ENCODE measurements at regions not wholly inside any gene's neighbourhood (a gene's known extent, or its start where the extent isn't known, plus 50 kb on each side); places are given as distances from the start of the nearest gene placed in this dataset.

GRCh38 chr2:22697054-22697788 lies 687.8 kb upstream of the KLHL29 start:
- no peak for DNase-seq

GRCh38 chr2:22701561-22702160 lies 683.3 kb upstream of the KLHL29 start:
- no peak for DNase-seq

GRCh38 chr2:22703286-22703920 lies 681.6 kb upstream of the KLHL29 start:
- no peak for DNase-seq

GRCh38 chr2:22719396-22719795 lies 665.6 kb upstream of the KLHL29 start:
- DNase-seq, result no peak

- DNase-seq, result no peak
These were observed 655.5 kb upstream of the KLHL29 start for GRCh38 chr2:22729466-22729865.

- DNase-seq, result no peak
These were observed 650.5 kb upstream of the KLHL29 start for GRCh38 chr2:22734373-22735045.

- no peak for DNase-seq
These were observed 647.8 kb upstream of the KLHL29 start for GRCh38 chr2:22737144-22737543.

- DNase-seq, result no peak
These were observed 643.8 kb upstream of the KLHL29 start for GRCh38 chr2:22741216-22741615.

GRCh38 chr2:22748909-22749308 lies 636.1 kb upstream of the KLHL29 start:
- no peak for DNase-seq

- DNase-seq, result no peak
These were observed 631.5 kb upstream of the KLHL29 start for GRCh38 chr2:22753476-22753875.

- DNase-seq, result no peak
These were observed 628.5 kb upstream of the KLHL29 start for GRCh38 chr2:22756276-22757043.

- no peak for DNase-seq
These were observed 615.5 kb upstream of the KLHL29 start for GRCh38 chr2:22769497-22769896.

GRCh38 chr2:22784566-22784965 lies 600.4 kb upstream of the KLHL29 start:
- DNase-seq, result no peak

GRCh38 chr2:22786817-22787216 lies 598.2 kb upstream of the KLHL29 start:
- no peak for DNase-seq

GRCh38 chr2:22787745-22788144 lies 597.2 kb upstream of the KLHL29 start:
- DNase-seq, result no peak

- DNase-seq, result no peak
These were observed 596.1 kb upstream of the KLHL29 start for GRCh38 chr2:22788749-22789327.

GRCh38 chr2:22795287-22795866 lies 589.6 kb upstream of the KLHL29 start:
- DNase-seq, result no peak

GRCh38 chr2:22798386-22798785 lies 586.6 kb upstream of the KLHL29 start:
- no peak for DNase-seq

- no peak for DNase-seq
These were observed 584.6 kb upstream of the KLHL29 start for GRCh38 chr2:22800412-22800811.

- DNase-seq, result no peak
These were observed 583.9 kb upstream of the KLHL29 start for GRCh38 chr2:22801071-22801470.

GRCh38 chr2:22801970-22802369 lies 583.0 kb upstream of the KLHL29 start:
- DNase-seq, result no peak

- DNase-seq, result no peak
These were observed 577.1 kb upstream of the KLHL29 start for GRCh38 chr2:22807872-22808271.

Data from NCI-H2107 (cell line).